ENCODE measurements at regions not wholly inside any gene's neighbourhood (a gene's known extent, or its start where the extent isn't known, plus 50 kb on each side); places are given as distances from the start of the nearest gene placed in this dataset.

DNA sequence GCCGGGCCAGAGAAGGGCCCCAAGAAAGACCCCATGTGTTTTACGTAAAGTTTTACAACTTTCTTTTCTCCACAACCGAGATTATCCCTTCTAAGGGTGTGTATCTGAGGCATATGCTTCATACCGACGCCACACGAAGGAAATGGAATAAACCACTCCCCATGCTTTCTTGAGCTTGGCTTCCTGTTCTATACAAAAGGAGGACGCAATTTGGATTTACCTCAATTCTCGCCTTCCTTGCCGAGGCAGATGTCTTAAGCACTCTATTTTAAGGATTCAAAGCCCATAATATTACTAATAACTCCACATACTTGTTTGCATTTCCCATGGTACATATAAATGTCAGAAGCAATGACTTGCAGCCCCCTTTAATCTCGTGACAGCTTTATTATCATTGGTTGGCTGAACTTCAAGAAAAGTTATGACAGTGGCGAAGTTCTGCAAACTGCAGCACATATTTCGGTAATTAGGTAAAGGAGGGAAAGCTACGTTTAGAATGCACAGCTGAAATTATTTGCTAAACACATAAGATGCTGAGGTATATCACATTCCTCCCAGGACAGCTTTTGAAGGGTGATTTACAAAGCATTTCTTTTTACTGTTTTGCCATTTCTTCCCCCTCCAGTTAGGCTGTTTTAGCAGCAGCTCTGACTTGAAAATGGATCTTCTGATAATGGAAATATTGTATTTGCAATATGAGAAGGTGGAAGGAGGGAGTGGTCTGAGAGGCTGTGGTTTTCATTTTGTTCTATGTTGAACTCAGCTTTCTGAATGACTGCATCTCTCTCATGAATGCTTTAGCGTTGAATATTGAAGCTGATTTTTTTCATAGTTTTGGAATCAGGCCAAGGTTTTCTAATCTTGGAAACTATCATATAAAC is 330.5 kb downstream of the EPHA7 start:
- TF ChIP-seq, protein P1, sequence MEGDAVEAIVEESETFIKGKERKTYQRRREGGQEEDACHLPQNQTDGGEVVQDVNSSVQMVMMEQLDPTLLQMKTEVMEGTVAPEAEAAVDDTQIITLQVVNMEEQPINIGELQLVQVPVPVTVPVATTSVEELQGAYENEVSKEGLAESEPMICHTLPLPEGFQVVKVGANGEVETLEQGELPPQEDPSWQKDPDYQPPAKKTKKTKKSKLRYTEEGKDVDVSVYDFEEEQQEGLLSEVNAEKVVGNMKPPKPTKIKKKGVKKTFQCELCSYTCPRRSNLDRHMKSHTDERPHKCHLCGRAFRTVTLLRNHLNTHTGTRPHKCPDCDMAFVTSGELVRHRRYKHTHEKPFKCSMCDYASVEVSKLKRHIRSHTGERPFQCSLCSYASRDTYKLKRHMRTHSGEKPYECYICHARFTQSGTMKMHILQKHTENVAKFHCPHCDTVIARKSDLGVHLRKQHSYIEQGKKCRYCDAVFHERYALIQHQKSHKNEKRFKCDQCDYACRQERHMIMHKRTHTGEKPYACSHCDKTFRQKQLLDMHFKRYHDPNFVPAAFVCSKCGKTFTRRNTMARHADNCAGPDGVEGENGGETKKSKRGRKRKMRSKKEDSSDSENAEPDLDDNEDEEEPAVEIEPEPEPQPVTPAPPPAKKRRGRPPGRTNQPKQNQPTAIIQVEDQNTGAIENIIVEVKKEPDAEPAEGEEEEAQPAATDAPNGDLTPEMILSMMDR (conservative IDR thresholded peaks at IDR 0.05 in 1 of 2, IDR thresholded peaks at IDR 0.05 in 1 of 2; ENCODE audit: low read depth in 1 of 2, low read length in 2 of 2) = no peak
- no peak for TF ChIP-seq EZH2 (IDR thresholded peaks at IDR 0.05; ENCODE audit: low read length, missing control alignments)

All from fibroblast of lung (primary cell).